ENCODE measurements at regions not wholly inside any gene's neighbourhood (a gene's known extent, or its start where the extent isn't known, plus 50 kb on each side); places are given as distances from the start of the nearest gene placed in this dataset.

DNA sequence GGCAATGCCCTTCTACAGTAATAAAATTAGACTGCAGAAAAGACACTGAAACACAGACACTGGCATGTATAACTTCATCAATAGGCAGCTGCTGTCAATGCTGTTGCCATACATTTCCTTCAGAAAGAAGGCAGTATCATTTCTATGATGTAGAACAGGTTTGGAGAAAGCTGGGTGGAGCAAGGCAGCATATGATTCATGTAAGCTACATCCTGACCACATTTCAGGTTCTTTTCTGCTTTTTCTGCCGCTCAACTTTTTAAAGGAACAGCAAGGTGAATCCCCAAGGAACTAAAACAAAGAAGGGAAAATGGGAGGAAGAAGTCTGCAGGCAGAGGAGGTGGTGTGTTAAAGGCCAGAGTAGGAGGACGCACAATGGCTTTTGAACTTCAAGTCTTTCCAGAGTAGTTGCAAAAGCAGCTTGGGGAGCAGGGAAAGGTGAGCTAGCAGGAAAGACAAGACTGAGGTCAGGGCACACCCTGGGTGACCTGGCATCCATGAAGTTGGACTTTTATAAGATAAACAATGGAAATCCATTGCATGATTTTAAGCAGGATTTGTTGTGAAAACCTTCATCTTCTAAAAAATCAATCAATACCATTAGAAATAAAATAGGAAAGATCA lies 142.1 kb downstream of the MED10 start:
- Histone ChIP-seq H3K4me3 (ENCODE audit: low read length) (no peak overlapping the region), H3K27ac (ENCODE audit: low read depth, low read length) (no peak overlapping the region), H3K9ac (ENCODE audit: low read depth, low read length) (no peak overlapping the region), H3K36me3 (ENCODE audit: insufficient read depth, low read length) (no peaks in the 10 kb centered on the region), H3K27me3 (ENCODE audit: insufficient read depth, low read length) (no peaks in the 10 kb centered on the region), H3K4me1 (ENCODE audit: insufficient read depth, low read length) (no peaks in the 10 kb centered on the region), H3K9me3 (ENCODE audit: insufficient read depth, low read depth, low read length) (peaks cover 9% of the 10 kb centered on the region)
- 97% methylated on average over 2 of the region's 2 CpGs for WGBS

- Histone ChIP-seq H3K27me3 (ENCODE audit: insufficient read depth, low read length) (no peaks in the 10 kb centered on the region), H3K9me3 (ENCODE audit: insufficient read depth, low read depth, low read length) (peaks cover 9% of the 10 kb centered on the region), H3K4me3 (ENCODE audit: low read length) (no peak overlapping the region), H3K27ac (ENCODE audit: low read depth, low read length) (no peak overlapping the region), H3K4me1 (ENCODE audit: insufficient read depth, low read length) (no peaks in the 10 kb centered on the region), H3K9ac (ENCODE audit: low read depth, low read length) (no peak overlapping the region), H3K36me3 (ENCODE audit: insufficient read depth, low read length) (no peaks in the 10 kb centered on the region)
- 95% methylated on average over 3 of the region's 3 CpGs for WGBS
Observed at GRCh38 chr5:6235726-6236125, 142.6 kb downstream of the MED10 start.

DNA sequence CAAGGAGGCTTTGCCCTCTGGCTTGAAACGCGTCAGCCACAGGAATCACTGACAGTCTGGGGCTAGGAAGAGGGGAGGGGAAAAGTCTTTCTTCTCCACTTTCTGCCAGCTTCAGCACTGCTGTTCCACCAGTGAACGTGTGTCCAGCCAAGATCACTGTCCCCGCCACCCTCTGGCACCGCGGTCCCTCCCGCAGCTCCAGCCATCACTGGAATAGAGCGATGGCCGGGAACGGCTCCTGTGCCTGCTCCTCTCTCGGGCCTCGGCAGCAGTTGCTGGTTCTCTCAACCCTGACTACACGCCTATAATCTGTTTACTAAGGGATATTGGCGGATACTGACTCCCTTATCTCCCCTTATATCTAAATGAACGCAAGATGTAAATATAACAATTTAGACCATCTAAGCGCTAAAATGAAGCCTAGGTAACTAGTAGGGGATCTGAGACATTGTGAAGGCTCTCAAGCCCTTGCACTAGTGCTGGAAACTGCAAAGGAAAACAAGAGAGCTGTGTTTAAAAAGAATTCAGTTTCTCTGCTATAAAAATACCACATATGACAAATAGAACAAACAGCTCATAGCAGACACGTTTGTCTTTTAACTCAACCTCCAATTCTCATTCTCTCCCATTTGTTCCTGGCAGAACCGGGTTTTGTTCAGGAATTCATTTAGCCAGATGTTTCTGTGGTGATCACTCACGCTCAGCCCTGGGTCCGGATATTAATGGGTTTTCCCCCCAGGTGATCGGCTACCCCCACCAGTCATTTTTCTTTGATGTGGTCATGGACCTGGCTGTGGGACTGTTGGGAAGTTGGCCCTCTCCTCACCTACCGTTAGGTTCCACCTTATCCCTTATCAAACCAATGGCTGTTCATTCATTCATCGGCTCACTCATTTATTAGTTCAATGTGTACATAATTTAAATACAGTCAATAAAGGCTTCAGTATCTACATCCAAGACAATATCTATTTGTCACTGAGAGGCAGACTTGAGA lies 149.8 kb downstream of the MED10 start:
- 92% methylated on average over 20 of the region's 23 CpGs for WGBS

GRCh38 chr5:6225121-6225607 lies 153.2 kb downstream of the MED10 start:
- no peaks in the 10 kb centered on the region for H3K4me1 ChIP-seq (ENCODE audit: insufficient read depth, low read length)
- no peak overlapping the region for H3K9ac ChIP-seq (ENCODE audit: low read depth, low read length)
- 89% methylated on average over 7 of the region's 7 CpGs for WGBS
- no peaks in the 10 kb centered on the region for H3K36me3 ChIP-seq (ENCODE audit: insufficient read depth, low read length)
- H3K27me3 ChIP-seq (ENCODE audit: insufficient read depth, low read length), result no peaks in the 10 kb centered on the region
- no peaks in the 10 kb centered on the region for H3K9me3 ChIP-seq (ENCODE audit: insufficient read depth, low read depth, low read length)
- no peak overlapping the region for H3K27ac ChIP-seq (ENCODE audit: low read depth, low read length)
- no peak overlapping the region for H3K4me3 ChIP-seq (ENCODE audit: low read length)

More for the DNA sequence above, 149.8 kb downstream of the MED10 start:
- no peaks in the 10 kb centered on the region for H3K36me3 ChIP-seq (ENCODE audit: insufficient read depth, low read length)
- no peaks in the 10 kb centered on the region for H3K27me3 ChIP-seq (ENCODE audit: insufficient read depth, low read length)
- H3K4me3 ChIP-seq (ENCODE audit: low read length), result no peak overlapping the region
- H3K9ac ChIP-seq (ENCODE audit: low read depth, low read length), result no peak overlapping the region
- no peaks in the 10 kb centered on the region for H3K9me3 ChIP-seq (ENCODE audit: insufficient read depth, low read depth, low read length)
- H3K4me1 ChIP-seq (ENCODE audit: insufficient read depth, low read length), result no peaks in the 10 kb centered on the region
- no peak overlapping the region for H3K27ac ChIP-seq (ENCODE audit: low read depth, low read length)

DNA sequence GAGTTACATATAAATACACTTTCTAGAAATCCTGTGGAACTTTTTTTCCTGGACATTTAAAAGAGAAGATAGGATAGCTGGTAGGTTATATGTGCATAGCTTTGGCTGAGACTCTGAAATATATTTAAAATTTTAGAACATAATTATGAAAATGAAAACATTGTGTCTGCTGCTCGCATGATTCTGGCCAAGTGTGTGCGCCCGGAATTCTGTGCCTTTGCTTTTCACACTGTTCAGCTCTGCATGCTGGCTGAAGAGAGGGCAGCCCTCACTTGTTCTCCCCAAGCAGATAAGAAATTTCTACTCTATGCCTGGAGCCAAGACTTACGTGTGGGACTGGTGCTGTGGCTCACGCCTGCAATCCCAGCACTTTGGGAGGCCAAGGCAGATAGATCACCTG lies 153.9 kb downstream of the MED10 start:
- Histone ChIP-seq H3K27me3 (ENCODE audit: insufficient read depth, low read length) (no peaks in the 10 kb centered on the region), H3K27ac (ENCODE audit: low read depth, low read length) (no peak overlapping the region), H3K36me3 (ENCODE audit: insufficient read depth, low read length) (no peaks in the 10 kb centered on the region), H3K9me3 (ENCODE audit: insufficient read depth, low read depth, low read length) (no peaks in the 10 kb centered on the region), H3K4me1 (ENCODE audit: insufficient read depth, low read length) (no peaks in the 10 kb centered on the region), H3K9ac (ENCODE audit: low read depth, low read length) (no peak overlapping the region), H3K4me3 (ENCODE audit: low read length) (no peak overlapping the region)
- whole genome bisulfite sequencing, result 96% methylated on average over 5 of the region's 5 CpGs

DNA sequence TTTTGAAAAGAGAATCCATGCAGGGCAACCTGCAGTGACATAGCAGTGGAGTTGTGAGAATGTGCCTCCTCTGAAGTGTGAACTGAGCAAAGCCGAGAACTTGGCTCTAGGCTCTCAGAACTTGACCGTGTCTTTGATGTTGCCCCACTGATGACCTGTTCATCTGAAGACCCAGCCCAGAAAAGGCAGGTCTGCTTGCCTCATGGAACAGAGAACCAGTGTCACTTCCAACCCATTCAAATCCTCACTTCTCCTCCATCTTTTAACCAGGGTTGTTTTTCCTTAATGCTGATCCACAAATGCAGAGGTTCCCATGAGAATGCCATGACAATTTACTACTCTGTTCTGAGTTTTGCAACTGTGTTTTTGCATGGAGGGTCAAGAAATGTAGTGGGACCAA lies 155.4 kb downstream of the MED10 start:
- H3K4me1 ChIP-seq (ENCODE audit: insufficient read depth, low read length), result no peaks in the 10 kb centered on the region
- no peaks in the 10 kb centered on the region for H3K9me3 ChIP-seq (ENCODE audit: insufficient read depth, low read depth, low read length)
- no peaks in the 10 kb centered on the region for H3K27me3 ChIP-seq (ENCODE audit: insufficient read depth, low read length)
- H3K36me3 ChIP-seq (ENCODE audit: insufficient read depth, low read length), result no peaks in the 10 kb centered on the region
- H3K27ac ChIP-seq (ENCODE audit: low read depth, low read length), result no peak overlapping the region
- 92% methylated on average over 2 of the region's 2 CpGs for WGBS
- no peak overlapping the region for H3K4me3 ChIP-seq (ENCODE audit: low read length)
- no peak overlapping the region for H3K9ac ChIP-seq (ENCODE audit: low read depth, low read length)

DNA sequence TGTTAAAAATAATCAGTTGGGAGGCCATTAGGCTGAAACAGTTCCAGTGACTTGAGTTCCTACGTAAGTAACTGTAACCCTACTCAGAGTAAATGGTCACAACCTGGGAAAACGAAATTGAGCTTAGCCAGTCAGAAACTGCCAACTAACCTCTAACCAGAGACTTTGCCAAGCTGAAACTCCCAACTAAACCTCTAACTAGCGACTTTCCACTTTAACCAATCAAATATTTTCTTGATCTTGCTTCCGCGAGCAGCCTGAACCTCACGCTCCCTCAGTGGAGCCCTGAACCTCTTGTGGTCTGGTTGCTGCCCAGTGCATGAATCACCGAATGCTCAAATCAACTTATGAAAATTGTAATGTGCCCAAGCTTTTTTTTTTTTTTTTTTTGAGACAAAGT lies 156.2 kb downstream of the MED10 start:
- H3K27me3 ChIP-seq (ENCODE audit: insufficient read depth, low read length), result no peaks in the 10 kb centered on the region
- no peaks in the 10 kb centered on the region for H3K4me1 ChIP-seq (ENCODE audit: insufficient read depth, low read length)
- no peaks in the 10 kb centered on the region for H3K9me3 ChIP-seq (ENCODE audit: insufficient read depth, low read depth, low read length)
- WGBS, result 82% methylated on average over 7 of the region's 7 CpGs
- H3K27ac ChIP-seq (ENCODE audit: low read depth, low read length), result no peak overlapping the region
- H3K9ac ChIP-seq (ENCODE audit: low read depth, low read length), result no peak overlapping the region
- H3K36me3 ChIP-seq (ENCODE audit: insufficient read depth, low read length), result no peaks in the 10 kb centered on the region
- H3K4me3 ChIP-seq (ENCODE audit: low read length), result no peak overlapping the region

DNA sequence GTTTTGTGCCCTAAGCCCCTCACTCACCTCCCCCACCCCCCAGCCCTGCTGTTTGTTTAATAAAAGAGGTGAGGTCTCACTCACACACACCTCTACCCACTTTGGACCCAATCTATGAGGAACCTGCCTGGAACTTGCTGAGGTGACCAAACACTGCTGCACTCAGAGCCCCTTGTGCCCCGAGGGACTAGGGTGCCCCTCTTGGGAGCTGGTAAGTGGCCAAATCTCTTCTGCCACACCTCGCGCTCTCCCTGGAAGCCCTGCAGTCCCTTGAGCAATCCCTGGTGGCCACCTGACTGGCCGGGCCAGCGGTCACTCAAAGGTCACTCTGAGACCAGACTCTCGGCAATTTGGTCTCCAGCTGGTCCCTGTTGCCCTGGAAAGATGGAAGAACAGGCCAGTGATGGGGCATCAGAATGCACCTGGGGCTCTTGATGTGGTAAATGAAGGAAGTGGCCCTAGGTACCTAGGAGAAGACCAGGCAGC lies 157.2 kb downstream of the MED10 start:
- WGBS, result 94% methylated on average over 6 of the region's 6 CpGs
- H3K36me3 ChIP-seq (ENCODE audit: insufficient read depth, low read length), result no peaks in the 10 kb centered on the region
- H3K27me3 ChIP-seq (ENCODE audit: insufficient read depth, low read length), result no peaks in the 10 kb centered on the region
- H3K9ac ChIP-seq (ENCODE audit: low read depth, low read length), result no peak overlapping the region
- H3K27ac ChIP-seq (ENCODE audit: low read depth, low read length), result no peak overlapping the region
- H3K9me3 ChIP-seq (ENCODE audit: insufficient read depth, low read depth, low read length), result no peaks in the 10 kb centered on the region
- no peak overlapping the region for H3K4me3 ChIP-seq (ENCODE audit: low read length)
- H3K4me1 ChIP-seq (ENCODE audit: insufficient read depth, low read length), result no peaks in the 10 kb centered on the region

DNA sequence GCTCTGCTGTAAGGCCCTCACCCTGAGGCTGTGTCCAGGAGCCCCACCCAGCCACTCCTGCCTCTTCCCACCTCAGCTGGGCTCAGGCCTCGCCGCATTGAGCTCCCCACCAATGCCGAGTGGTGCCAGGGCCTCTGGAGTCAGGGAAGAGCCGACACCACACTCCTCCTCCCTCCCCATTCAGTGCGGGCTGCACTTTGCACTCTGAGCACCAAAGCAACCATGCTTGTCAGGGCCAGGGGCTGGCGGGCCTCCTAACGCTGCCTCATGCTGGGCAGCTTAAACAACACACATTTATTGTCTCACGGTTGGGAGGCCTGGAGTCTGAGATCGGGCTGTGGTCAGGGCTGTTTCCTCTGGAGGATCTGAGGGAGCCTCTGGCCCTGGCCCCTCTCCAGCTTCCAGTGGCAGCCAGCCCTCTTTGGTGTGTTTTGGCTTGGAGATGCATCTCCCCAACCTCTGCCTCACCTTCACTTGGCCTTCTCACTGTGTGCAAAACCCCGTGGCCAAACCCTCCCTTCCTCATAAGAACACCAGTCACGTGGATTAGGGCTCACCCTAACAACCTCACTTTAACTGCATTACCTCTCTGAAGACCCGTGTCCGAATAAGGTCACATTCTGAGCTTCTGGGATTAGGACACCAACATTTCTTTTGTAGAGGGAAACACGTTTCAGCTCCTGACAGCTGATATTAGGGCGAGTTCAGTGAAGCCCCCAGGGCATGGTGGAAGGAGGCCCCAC lies 157.8 kb downstream of the MED10 start:
- no peak overlapping the region for H3K27ac ChIP-seq (ENCODE audit: low read depth, low read length)
- H3K4me1 ChIP-seq (ENCODE audit: insufficient read depth, low read length), result no peaks in the 10 kb centered on the region
- no peak overlapping the region for H3K9ac ChIP-seq (ENCODE audit: low read depth, low read length)
- no peaks in the 10 kb centered on the region for H3K36me3 ChIP-seq (ENCODE audit: insufficient read depth, low read length)
- 76% methylated on average over 15 of the region's 15 CpGs for WGBS
- H3K4me3 ChIP-seq (ENCODE audit: low read length), result no peak overlapping the region
- H3K9me3 ChIP-seq (ENCODE audit: insufficient read depth, low read depth, low read length), result no peaks in the 10 kb centered on the region
- H3K27me3 ChIP-seq (ENCODE audit: insufficient read depth, low read length), result no peaks in the 10 kb centered on the region

DNA sequence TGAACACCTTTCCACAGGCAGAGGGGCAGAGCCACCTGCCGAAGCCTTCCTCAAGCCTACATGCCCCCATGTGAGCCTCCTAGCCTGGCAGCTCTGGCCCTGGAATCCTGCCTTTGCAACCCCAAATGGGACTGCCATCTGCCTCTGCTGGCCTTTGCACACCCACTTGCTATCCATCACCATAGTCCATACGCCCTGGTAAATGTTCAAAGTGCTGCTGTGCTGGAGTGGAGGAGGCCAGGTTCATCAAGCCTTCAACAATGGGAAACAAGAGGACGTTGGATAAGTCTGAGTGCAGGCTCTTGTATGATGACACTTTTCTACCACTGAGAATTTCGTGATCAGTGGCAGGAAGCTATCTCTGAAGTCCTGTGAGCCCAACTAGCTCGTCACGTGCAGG lies 159.8 kb downstream of the MED10 start:
- Histone ChIP-seq H3K4me3 (ENCODE audit: low read length) (no peak overlapping the region), H3K4me1 (ENCODE audit: insufficient read depth, low read length) (no peaks in the 10 kb centered on the region), H3K27me3 (ENCODE audit: insufficient read depth, low read length) (no peaks in the 10 kb centered on the region), H3K9ac (ENCODE audit: low read depth, low read length) (no peak overlapping the region), H3K27ac (ENCODE audit: low read depth, low read length) (no peak overlapping the region), H3K36me3 (ENCODE audit: insufficient read depth, low read length) (no peaks in the 10 kb centered on the region), H3K9me3 (ENCODE audit: insufficient read depth, low read depth, low read length) (no peaks in the 10 kb centered on the region)
- 81% methylated on average over 6 of the region's 6 CpGs for WGBS

GRCh38 chr5:6218116-6218515 lies 160.2 kb downstream of the MED10 start:
- no peak overlapping the region for H3K4me3 ChIP-seq (ENCODE audit: low read length)
- H3K4me1 ChIP-seq (ENCODE audit: insufficient read depth, low read length), result no peaks in the 10 kb centered on the region
- no peaks in the 10 kb centered on the region for H3K9me3 ChIP-seq (ENCODE audit: insufficient read depth, low read depth, low read length)
- H3K27me3 ChIP-seq (ENCODE audit: insufficient read depth, low read length), result no peaks in the 10 kb centered on the region
- no peaks in the 10 kb centered on the region for H3K36me3 ChIP-seq (ENCODE audit: insufficient read depth, low read length)
- 95% methylated on average over 7 of the region's 7 CpGs for WGBS
- H3K27ac ChIP-seq (ENCODE audit: low read depth, low read length), result no peak overlapping the region
- no peak overlapping the region for H3K9ac ChIP-seq (ENCODE audit: low read depth, low read length)

All from HUES64 (cell line).